Epithelial cell of esophagus (primary cell): ENCODE measurements at regions not wholly inside any gene's neighbourhood (a gene's known extent, or its start where the extent isn't known, plus 50 kb on each side); places are given as distances from the start of the nearest gene placed in this dataset.
"Not testable (repeated sequence)": the region's sequence is repeated elsewhere in the genome, so short reads cannot be mapped to it uniquely, and the experiment has no call there.

Experiments used
- DNase-seq: peaks from one replicate; pipeline ENCODE4 v3.0.0; 2010; ENCODE audit warnings: low read depth
- H3K4me3 ChIP-seq: 2 replicates; pipeline ENCODE4 v1.5.1; 2011; ENCODE audit warnings: mild to moderate bottlenecking, low read length, control low read depth
- CTCF ChIP-seq: IDR thresholded peaks from 2 replicates; pipeline ENCODE4 v1.5.1; 2011; ENCODE audit warnings: low read depth, mild to moderate bottlenecking, low read length, control low read depth, inconsistent platforms; ENCODE audit not compliant: insufficient read depth; ENCODE audit errors: missing control alignments

- H3K4me3 ChIP-seq: no peak overlapping the region
- no peak for DNase-seq
- TF ChIP-seq CTCF: no peak
Observed at GRCh38 chr3:177705976-177706823, 508.9 kb upstream of the TBL1XR1 start.

- not testable (repeated sequence) for DNase-seq, H3K4me3 ChIP-seq
Observed at GRCh38 chr3:177709470-177709869, 512.2 kb upstream of the TBL1XR1 start.

GRCh38 chr3:177710506-177710905 lies 513.2 kb upstream of the TBL1XR1 start:
- TF ChIP-seq CTCF: no peak
- no peak for DNase-seq

GRCh38 chr3:177711637-177712036 lies 514.4 kb upstream of the TBL1XR1 start:
- no peak overlapping the region for H3K4me3 ChIP-seq
- no peak for TF ChIP-seq CTCF

More at GRCh38 chr3:177710506-177710905, 513.2 kb upstream of the TBL1XR1 start:
- H3K4me3 ChIP-seq: no peak overlapping the region

GRCh38 chr3:177713928-177714900 lies 516.9 kb upstream of the TBL1XR1 start:
- no peak for TF ChIP-seq CTCF
- DNase-seq: no peak
- H3K4me3 ChIP-seq: no peak overlapping the region

More at GRCh38 chr3:177711637-177712036, 514.4 kb upstream of the TBL1XR1 start:
- DNase-seq: no peak

- peak; percentile 45 for DNase-seq
- H3K4me3 ChIP-seq: no peak overlapping the region
- TF ChIP-seq CTCF: no peak
Observed at GRCh38 chr3:177714945-177715344, 517.7 kb upstream of the TBL1XR1 start.

- no peak for TF ChIP-seq CTCF
- DNase-seq: no peak
- no peak overlapping the region for H3K4me3 ChIP-seq
Observed at GRCh38 chr3:177715980-177716379, 518.7 kb upstream of the TBL1XR1 start.

- H3K4me3 ChIP-seq, DNase-seq: not testable (repeated sequence)
Observed at GRCh38 chr3:177720927-177721326, 523.6 kb upstream of the TBL1XR1 start.
